HG02610 (cell line): ENCODE measurements at regions not wholly inside any gene's neighbourhood (a gene's known extent, or its start where the extent isn't known, plus 50 kb on each side); places are given as distances from the start of the nearest gene placed in this dataset.

Source experiments
- ATAC-seq: cut with Tn5 transposase; IDR thresholded peaks from one replicate; pipeline ENCODE4 v1.9.1; 2021; ENCODE audit warnings: mild to moderate bottlenecking, moderate library complexity; ENCODE audit not compliant: unreplicated experiment

DNA sequence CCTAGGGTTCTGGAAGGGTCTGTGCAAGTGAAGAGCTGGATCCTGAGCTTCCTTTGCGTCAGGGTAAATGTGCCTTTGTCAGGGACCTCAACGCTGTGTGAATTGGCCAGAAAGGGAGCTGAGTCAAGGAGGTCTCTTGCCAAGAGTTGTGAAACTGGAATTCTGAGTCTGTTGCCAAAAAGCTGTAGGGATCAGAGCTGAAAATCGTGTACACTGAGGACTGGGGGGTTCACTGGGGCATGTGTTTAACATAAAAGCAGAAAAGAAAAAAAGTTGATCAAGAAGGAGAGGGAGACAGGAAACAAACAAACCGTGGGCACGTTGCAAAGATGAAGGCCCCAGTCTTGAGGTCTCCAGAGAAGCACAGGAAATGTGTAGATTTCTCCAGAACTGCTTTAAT, 1081.5 kb downstream of the VRK1 start:
- no peak for ATAC-seq

DNA sequence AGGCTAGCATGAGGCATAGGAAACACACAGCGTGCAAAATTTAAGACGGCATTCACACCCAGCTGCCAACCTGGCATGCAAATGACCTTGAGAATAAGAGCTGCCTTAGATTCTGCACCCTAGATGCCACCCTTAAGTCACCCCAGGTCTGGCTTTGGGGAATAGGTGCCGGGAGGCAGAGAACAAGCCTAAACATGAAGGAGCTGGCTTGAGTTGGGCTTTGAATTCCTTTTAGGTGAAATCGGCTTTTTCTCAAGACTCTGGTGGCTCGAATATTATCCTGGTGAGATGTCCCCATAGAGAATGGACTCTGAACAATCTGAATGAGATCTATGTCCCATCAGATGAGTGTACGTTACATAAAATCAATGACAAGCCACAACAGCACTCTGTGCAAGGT, 1090.5 kb downstream of the VRK1 start:
- no peak for ATAC-seq

DNA sequence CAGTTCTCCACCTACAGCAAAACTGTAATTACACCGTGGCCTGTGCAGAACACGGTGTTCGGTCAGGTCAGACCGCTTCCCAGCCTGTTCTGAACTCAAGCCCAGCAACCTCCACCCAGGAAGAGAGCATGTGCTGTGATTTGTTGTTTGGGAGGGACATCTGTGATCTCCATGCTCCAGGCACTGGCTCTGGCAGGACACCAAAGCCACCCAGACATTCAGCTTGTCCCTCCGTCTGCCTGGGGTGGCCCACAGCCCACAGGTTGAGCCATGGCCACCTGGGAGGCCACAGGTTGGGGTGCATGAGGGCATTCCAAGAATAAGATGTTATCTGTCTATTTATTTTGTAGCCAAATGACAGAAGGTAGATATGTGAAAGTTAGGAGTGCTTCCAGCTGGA, 1091.1 kb downstream of the VRK1 start:
- ATAC-seq = no peak

DNA sequence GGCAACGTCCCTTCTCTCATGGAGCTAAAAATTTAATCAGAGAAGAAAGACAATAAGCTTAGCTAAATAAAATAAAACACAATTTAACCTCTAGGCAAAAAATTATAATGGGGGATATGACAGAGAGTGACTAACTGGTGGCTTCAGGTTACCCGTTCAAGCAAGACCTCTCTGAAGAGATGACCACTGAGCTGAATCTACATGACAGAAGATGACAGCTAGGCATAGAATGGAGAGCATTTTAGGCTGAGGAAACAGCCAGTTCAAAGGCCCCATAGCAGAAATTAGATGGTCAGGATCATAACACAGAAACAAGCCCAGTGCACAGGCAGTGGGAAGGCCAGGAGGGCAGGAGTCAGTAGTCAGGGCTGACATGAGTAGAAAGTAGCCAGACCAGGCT, 1094.3 kb downstream of the VRK1 start:
- ATAC-seq = no peak

DNA sequence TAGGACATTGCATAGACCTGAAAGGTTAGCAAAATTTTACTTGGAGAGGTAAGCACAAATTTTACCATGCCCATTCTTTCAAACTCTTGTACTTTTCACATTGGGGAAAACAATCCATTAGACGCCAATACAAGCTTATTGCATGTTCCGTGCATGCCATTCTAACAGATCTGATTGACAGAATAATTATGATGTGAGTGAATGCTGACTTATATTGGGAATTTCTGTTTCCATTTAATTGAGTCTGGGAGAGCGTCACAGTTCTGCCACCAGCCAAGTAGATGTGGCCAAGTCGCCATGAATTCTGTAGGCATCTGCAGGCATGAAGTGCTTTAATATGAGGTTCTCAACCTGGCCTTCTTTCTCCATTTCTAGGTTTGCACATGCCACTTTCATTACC, 1097.4 kb downstream of the VRK1 start:
- ATAC-seq = no peak

DNA sequence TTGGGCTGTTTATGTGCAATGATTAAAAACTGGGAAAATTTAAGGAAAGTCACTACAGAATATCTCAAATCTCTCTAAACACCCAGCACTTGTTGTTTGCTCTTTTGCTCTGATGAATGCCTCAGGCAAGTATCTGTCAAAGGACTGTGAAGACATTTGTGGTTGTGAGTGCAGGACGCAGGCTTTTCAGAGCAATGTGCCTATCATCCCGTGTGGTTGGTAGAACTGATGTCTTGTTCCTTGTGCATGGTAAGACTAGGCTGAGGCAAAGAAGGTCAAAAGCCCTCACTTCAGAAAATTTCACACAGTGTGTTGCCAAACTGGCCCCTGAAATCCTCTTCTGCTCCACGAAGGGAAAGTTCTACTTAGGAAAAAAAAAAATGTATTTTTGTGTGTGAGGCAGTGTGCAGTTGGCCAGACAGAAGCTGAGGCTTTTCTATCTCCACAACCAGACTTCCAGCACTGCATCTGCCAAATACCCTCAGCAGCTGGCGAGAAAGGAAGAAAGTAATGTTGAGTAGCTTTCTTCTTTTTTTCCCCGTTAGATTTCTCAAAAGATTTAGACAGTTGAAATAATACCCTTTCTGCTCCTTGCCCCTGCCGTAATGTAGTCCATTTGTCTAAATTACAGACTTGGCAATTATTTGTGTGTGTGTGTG, 1103.1 kb downstream of the VRK1 start:
- ATAC-seq = no peak

DNA sequence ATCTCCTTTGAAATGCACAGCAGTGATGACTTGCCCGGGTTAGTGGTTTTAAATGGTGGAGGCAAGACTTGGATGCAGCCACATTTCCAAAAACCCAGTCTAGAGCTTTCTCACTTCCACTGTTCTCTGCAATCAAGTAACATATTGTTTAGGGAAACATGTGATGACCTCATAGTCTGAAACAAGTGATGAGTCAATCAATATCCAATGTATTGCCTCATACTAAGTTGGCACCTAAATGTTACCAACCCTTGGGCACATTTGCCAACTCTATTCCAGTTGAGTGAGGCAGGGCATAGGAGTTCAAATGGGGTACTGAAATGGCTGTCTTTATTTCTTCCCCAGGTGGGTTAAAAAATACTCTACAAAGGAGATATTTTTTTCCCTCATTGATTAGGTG, 1105.4 kb downstream of the VRK1 start:
- ATAC-seq = no peak

DNA sequence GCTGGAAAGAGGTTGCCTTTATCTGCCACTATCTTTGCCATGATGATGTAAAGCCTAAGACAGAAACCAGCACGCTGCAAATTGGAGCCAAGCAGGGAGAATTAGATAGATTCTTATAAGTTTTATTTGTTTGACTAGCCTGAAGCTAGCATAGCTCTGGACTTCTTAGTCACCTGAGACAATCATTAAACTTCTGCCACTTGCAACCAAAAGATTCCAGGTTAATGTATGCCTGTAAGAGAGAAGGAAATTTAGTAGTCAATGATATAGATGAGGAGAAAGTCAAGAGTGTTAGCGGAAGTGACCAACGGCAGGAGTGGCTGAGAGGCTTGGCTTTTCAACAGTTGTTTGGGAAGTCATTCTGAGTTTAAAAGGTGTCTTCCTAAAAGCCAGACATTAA, 1106.6 kb downstream of the VRK1 start:
- ATAC-seq = no peak

DNA sequence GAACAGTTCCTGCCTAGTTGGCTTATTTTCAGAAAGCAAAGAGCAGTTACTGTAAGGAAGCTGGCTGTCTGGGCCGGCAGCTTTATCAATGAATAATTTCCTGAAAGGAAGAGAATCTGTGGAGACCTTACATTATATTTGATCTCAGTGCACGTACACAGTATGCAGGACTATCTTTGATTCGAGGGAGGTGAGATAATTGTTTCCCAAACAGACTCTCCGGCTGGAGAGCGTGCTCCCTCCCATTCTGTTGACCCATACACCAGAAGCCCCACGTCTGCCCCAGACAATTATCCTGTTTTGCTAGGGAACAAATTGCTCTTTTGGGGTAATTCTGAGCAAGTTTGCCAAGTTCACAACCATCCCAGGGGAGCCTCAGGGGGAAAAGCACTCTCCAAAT, 1115.0 kb downstream of the VRK1 start:
- ATAC-seq = no peak

DNA sequence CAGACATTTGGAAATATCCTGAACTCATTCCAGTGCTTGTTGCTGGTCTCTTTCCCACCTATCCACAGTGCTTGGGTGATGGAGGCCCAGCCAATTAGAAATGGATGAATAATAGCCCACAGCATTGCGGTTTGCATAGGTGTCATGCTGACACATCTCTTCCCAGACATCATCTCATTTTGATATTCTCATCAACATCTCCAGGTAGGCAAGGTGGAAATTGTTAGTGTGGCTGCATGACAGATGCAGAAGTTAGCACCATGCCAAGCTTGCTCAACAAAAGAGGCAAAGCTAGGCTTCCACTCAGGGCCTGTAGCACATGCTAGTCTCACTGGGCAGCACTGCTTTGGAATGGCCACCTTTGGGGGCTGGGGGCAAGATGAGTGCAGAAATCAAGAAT, 1118.9 kb downstream of the VRK1 start:
- ATAC-seq = no peak

DNA sequence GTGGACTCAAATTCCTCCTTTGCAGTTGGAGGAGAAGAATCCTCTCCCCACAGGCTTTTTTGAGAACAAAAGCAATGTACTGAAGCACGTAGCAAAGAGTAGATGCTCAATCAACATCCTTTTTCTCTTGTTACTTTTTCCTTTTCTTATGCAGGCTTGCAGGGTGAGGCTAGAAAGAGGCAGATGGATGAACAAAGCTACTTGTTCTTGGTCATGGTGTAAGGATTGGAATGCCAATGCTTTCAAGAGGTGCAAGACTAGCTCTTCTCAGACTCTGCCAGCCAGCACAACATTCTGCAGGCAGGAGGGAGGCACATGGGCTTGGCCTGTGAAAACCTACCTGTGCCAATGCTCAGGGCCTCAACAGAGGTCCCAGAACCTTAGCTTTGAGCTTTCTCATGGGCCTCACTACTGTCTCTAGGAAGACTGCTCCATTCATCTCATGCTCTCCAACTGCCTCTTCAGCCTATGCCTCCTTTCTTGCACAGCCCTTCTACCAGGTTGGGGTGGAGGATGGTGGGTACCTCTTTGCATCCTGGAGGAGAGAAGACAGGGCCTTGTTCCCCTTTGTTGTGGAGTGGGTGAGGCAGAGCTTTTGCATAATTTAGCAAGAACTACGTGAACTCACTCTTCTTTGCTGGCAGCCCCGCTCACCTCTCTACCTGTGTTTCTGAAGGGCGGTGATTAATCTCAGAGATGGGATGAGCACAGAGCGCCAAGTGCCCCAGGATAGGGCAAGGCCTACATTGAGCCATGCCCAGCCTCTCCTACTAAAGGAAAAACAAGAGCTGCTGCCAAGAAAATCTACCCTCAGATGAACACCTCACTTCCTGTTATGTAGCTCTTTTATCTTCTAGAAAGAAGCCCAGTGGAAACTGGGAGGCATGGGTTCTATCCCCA, 1119.7 kb downstream of the VRK1 start:
- no peak for ATAC-seq

DNA sequence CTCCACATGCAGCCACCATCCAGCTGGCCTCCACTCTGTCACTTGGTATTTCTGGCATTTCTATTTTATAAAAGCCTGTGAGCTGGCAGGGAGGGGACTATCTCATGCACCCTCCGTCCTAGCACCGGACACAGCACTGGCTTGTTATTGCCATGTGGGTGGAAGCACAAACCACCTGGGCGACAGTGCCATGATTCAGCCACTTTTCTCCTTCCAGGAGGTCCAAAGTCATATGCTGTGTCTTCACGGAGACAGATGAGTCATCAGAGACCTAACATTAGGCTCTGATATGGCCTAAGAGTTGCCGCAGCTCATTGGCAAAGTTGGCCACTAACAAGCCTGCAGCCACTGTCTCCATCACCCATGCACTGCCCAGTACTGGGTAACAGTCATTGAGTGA, 1123.0 kb downstream of the VRK1 start:
- no peak for ATAC-seq

DNA sequence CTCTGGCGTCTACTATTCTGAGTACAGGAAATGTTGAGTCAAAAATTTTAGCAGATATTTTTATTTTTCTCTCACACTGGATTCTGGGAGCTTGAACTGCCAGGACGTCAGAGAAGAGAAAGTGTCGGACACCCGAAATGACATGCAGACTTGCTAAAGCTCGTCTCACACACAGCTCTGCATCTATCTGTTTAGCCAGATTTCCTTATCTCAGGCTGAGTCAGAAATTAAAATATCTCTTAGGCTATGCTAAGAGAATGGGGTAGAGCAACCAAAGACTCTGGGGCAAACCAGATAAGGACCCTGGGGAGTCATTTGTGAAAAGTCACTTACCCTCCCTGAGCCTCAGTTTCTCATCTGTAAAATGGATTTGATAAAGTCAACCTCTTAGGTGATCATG, 1124.1 kb downstream of the VRK1 start:
- ATAC-seq = no peak

DNA sequence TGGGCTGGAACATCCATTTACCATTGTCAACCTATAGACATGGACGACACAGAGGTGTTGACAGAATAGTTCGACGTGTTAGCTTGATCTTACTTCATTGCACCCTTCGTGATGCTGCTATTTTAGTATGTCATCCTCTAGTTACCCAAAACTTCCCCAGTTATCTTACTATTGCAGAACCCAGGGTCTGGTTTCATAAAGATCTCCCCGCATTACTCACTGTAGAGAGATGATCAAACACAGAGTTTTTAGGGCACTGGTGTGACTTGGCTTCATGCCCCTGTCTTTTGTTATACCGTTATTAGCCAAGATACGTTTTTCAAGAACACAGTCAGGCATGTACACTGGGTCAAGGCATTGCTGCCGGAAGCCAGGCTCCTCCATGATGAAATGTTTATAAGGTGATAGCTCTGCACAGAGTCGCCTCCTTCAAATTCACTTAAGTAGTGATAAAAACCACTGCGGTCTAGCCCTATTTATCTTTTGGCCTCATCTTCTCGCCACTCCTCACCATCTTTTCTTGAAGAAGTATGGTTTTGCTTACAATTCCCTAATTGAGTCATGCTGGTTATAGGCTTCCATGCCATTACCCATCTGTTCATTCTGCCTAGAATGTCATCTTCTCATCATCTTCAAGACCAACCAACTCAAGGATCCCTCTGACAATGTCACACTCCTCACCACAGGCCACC, 1127.9 kb downstream of the VRK1 start:
- no peak for ATAC-seq

DNA sequence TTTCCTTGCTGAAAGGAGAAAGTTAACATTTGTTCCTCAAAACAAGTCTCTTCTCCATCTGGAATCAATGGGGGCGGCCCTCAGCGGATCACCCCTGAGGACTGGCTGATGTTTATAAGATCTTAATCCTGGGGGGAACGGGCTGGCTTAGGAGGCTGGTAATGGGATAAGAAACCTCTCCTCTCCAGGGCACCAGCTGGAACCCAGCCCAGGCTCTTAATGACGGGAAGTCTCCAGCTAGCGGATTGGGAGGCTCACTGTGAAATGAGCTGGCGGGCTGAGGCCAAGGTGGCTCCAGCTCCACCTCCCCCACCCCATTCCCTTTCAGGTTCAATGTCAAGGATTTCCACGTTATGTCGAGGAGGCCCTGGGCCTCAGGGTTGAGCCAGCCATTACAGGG, 1133.0 kb downstream of the VRK1 start:
- ATAC-seq = no peak

DNA sequence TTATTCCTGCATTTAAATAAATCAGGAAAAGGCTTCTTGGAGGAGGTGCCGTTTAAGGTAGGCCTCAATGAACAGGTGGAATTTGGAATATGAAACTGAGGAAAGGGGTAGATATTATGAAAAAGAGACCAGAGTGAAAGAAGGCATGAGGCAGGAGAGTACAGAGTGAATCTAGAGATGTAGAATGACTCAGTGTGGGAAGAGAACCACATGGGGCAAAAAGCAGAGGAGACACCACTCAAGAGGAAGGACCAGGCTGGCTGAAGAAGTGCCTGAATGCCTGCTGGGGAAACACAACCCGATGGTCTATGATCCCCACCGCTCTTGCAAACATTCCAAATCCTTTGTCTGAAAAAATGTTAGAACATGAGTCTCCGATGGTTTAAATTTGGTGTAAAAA, 1134.1 kb downstream of the VRK1 start:
- ATAC-seq = no peak

DNA sequence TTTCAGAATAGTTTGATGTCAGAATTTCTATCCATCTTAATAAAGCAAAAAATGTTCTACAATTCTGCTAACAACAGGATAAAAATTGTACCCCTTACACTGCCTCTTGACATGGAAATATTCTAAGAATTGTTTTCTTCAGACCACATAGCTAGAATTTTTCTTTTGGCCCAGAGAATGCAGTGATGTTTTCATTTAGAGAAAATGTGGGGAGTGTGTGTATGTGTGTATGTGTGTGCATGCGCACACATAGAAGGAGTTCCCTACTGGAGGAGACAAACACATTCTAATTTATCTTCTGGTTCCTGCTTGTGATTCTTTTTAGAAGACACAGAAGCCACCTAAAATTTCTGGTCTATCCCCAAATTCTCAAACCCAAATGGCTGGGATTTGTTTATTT, 1145.7 kb downstream of the VRK1 start:
- ATAC-seq = no peak

DNA sequence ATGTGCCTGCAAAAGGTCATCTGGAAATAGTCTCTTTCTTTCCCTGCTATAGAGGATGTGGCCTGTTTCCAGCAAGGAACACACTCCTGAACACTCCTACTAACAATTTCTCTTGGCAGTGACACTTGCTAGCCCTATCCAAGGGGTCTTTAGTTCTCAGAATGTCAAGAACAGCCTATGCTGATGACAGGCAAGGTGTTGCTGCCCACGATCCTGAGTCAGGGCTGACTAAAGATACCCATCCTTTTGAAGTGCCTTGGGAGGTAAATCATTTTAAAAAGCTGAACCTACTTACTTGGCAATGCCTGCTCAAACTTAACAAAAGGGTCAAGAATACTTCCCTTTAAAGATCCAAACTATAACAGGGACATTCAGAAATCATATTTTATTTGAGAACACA, 1146.4 kb downstream of the VRK1 start:
- no peak for ATAC-seq

DNA sequence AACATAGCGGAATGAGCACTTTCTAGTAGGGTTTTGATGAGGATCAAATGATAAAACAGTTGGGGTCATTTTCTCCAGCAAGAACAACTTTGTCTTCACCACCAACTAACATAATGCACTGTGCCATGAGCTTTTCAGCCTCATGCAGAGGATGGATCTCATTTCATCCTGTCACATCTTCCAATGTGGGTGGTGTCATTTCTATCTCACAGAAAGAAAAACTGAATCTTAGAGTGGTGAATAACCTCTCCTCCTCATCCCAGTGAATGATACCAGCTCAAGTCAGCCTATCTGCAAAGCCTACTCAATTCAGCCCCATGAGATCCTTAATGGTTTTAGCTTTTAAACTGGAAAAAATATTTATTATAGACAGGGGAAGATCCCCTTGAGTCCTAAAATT, 1147.2 kb downstream of the VRK1 start:
- ATAC-seq = no peak

DNA sequence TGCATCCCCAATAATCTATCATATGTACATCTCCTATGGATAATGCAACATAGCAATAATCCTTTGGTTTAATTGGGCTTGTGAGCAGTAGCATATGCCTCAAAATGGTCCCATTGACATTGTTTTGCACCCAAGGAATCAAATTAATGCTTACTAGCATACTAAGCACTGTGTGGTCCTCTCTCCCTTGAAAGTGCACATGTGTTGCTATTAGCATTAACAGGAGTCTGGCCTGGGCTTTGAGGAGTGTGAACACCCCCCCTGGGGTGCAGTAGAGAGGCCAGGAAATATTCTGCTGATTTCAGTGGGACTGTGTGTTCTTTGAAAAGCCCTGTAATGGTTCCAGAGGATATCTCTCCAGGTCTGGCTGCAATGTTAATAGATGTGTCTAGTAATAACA, 1148.4 kb downstream of the VRK1 start:
- ATAC-seq = no peak

DNA sequence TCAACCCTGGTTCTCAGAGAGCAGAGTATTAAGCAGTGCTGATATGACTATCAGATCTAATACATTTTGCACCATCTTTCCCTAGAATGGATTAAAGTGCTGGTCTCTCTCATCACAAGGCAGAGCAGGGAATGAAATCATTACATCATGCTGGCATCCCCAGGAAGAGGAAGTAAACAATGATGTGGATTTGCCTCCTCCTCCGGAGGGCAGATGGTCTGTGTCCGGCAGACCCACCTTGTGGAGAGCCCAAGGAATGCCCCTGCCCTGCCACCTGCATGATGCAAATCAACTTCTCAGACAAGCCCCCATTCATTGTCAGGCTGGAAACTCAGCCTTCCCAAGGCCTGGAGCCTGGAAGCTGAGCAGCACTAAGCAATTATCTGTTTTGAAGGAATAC, 1149.1 kb downstream of the VRK1 start:
- ATAC-seq = no peak

DNA sequence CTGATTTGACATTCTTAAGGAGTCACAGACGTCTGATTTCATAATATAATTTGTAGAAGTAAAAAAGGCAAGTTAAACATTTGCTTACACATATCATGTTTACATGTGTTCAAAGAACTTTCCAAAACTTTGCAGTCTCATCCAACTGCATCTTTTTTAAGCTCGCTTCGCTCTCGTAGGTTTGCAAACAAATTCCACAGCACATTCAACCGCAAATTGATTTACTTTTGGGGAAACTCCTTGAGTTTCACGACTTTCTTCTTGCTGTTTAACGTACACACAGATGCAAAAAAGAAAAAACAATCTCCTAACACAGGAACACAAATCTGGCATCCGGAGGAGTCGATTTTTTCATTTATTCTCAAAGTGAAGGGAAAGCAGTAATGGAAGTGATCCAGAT, 1149.5 kb downstream of the VRK1 start:
- no peak for ATAC-seq
